ENCODE measurements at regions not wholly inside any gene's neighbourhood (a gene's known extent, or its start where the extent isn't known, plus 50 kb on each side); places are given as distances from the start of the nearest gene placed in this dataset.
"Not testable (repeated sequence)": the region's sequence is repeated elsewhere in the genome, so short reads cannot be mapped to it uniquely, and the experiment has no call there.

- DNase-seq (ENCODE audit: low read depth in 2 of 2), result no peak
Measured at GRCh38 chr15:77839970-77840905, 207.5 kb upstream of the LINGO1 start.

DNA sequence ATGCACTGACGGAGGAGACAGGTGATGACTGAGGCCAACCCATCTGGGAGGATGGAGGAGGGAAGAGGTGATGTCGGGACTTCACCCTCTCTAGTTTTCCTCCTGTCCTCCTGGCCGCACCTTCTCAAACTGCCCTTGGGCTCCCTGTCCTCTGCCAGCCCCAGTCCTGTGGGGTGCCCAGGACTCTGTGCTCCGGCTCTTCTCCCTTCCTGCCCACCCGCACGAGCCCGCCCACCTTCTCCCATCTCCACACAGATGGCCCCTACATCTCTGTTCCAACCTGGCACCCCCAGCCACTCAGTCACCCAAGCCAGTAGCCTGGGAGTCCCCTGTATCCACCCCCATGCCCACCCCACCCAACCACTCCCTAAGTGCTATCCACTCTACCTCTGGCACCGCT lies 206.7 kb upstream of the LINGO1 start:
- no peak for DNase-seq (ENCODE audit: low read depth in 2 of 2)

- no peak for DNase-seq (ENCODE audit: low read depth in 2 of 2)
Measured at GRCh38 chr15:77838595-77838994, 205.9 kb upstream of the LINGO1 start.

DNA sequence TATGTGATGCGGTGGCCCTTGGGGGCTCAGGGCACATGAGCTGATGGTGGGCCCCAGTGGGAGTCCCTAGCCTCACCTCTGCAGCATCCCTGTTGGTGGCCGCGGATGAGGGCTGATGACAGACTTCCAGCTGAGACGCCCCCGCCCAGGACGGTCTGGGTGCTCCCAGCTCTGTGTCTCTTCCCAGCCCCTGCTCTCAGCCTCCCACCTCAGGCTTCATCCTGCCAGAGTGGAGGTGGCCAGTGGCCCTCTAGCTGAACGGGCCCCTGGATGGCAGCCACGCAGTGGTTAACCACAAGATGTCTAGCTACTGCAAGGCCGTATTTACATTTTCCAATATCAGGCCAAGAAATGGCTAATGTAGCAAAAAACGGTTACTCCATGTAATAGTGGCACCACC lies 205.3 kb upstream of the LINGO1 start:
- no peak for DNase-seq (ENCODE audit: low read depth in 2 of 2)

GRCh38 chr15:77837649-77838025 lies 204.9 kb upstream of the LINGO1 start:
- no peak for DNase-seq (ENCODE audit: low read depth in 2 of 2)

GRCh38 chr15:77836906-77837648 lies 204.4 kb upstream of the LINGO1 start:
- no peak for DNase-seq (ENCODE audit: low read depth in 2 of 2)

DNA sequence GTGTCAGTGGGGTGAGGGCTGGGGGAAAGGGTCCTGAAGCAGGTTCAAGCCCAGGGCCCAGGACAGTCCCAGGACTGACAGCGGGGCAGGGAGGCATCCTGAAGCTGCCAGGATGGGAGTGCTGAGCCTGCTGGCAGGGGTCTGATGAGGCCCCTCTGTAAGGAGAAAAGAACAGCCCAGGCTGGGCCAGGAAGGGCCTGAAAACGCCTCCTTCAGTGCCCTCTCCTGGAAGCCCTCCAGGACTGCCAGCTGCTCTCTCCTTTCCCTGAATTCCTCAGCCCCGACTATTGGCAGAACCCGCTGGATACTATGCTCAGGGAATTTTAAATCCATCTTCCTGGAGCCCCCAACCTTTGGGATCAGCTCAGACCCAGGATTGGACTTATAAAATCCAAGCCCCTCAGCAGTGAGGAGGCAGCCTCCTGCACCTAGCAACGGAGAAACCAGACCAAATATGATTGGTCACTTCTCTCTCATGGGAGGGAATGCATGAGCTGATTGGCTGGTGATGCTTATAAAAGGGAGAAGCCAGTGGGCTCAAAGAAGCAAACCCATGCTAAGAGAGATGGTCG lies 203.5 kb upstream of the LINGO1 start:
- no peak for DNase-seq (ENCODE audit: low read depth in 2 of 2)

DNA sequence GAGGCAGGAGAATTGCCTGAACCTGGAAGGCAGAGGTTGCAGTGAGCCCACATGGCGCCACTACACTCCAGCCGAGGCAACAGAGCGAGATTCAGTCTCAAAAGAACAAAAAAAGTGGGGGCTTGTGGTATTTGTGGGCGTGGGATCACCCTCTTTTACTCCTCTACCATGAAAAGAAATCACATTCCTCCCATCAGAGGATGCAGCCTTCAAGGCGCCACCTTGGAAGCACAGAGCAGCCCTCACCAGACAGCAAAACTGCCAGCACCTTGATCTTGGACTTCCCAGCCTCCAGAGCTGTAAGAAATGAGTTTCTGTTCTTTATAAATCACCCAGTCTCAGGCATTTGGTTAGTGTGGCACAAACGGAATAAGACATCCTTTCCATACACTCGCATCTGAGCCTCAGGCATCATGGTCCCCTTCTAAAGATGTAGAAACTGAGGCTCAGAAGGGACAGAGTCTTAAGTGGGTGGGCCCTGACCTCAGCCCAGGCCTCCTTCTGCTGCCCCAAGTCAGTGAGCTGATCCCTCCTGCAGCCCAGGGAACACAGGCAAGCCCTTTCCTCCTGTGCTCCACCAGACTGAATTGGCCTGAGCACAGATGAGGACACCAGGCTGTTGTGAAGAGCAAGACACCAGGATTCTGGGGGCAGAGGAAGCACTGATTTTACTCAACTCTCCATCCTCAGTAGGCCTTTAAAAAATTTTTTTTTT lies 201.7 kb upstream of the LINGO1 start:
- DNase-seq (ENCODE audit: low read depth in 2 of 2), result no peak

GRCh38 chr15:77832874-77833273 lies 200.2 kb upstream of the LINGO1 start:
- DNase-seq (ENCODE audit: low read depth in 2 of 2), result no peak

GRCh38 chr15:77831986-77832385 lies 199.3 kb upstream of the LINGO1 start:
- no peak for DNase-seq (ENCODE audit: low read depth in 2 of 2)

DNA sequence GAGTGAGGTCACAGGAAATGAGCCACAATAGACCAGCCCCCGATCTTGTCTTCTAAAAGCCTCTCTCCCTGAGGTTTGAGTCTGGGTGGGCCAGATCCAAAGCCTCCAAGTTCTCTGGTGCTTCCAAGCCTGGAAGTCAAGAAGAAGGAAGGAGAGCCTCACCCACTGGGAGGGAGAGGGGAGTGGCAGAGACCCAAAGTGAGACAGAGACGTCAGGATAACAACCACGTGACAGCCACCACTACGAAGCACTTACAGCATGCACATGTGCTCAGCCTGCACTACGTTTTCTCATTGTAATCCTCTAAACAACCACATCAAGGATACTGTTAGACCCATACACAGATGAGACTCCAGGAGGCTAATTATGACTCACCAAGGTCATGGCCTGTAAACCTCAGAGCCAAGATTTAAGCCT lies 197.3 kb upstream of the LINGO1 start:
- DNase-seq (ENCODE audit: low read depth in 2 of 2), result no peak

GRCh38 chr15:77829331-77829730 lies 196.6 kb upstream of the LINGO1 start:
- DNase-seq (ENCODE audit: low read depth in 2 of 2), result not testable (repeated sequence)

GRCh38 chr15:77827860-77828259 lies 195.1 kb upstream of the LINGO1 start:
- no peak for DNase-seq (ENCODE audit: low read depth in 2 of 2)

GRCh38 chr15:77826006-77826695 lies 193.4 kb upstream of the LINGO1 start:
- no peak for DNase-seq (ENCODE audit: low read depth in 2 of 2)

- no peak for DNase-seq (ENCODE audit: low read depth in 2 of 2)
Measured at GRCh38 chr15:77825546-77825945, 192.8 kb upstream of the LINGO1 start.

DNA sequence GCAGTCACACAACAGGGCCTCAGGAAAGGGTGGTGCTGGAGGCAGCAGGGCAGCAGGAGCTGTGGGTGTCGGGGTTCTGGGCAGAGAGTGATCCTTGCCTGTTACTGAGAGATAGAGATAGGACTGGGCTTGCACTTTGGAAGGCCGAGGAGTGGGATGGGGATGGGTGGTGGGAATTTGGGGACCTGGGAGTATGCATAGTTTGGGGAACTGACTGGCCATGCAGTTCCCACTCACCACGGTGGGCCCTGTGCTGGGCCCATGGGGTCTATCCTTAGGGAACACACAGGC lies 192.5 kb upstream of the LINGO1 start:
- no peak for DNase-seq (ENCODE audit: low read depth in 2 of 2)

GRCh38 chr15:77824361-77825251 lies 191.9 kb upstream of the LINGO1 start:
- no peak for DNase-seq (ENCODE audit: low read depth in 2 of 2)

- DNase-seq (ENCODE audit: low read depth in 2 of 2), result no peak
Measured at GRCh38 chr15:77823736-77824135, 191.0 kb upstream of the LINGO1 start.

GRCh38 chr15:77822631-77823230 lies 190.0 kb upstream of the LINGO1 start:
- DNase-seq (ENCODE audit: low read depth in 2 of 2), result no peak

- no peak for DNase-seq (ENCODE audit: low read depth in 2 of 2)
Measured at GRCh38 chr15:77821959-77822256, 189.2 kb upstream of the LINGO1 start.
